BE2C (cell line): ENCODE measurements at regions not wholly inside any gene's neighbourhood (a gene's known extent, or its start where the extent isn't known, plus 50 kb on each side); places are given as distances from the start of the nearest gene placed in this dataset.

ENCODE experiments used
- DNase-seq: peaks from one replicate; pipeline ENCODE4 v3.0.0-alpha.2; 2020
- H3K27me3 ChIP-seq: fragments of 250-450 bp; sonication (Bioruptor Pico); 2 replicates; pipeline ENCODE4 v1.5.1; 2020; ENCODE audit warnings: mild to moderate bottlenecking
- H3K36me3 ChIP-seq: fragments of 250-450 bp; sonication (Bioruptor Pico); 2 replicates; pipeline ENCODE4 v1.5.1; 2020; ENCODE audit warnings: mild to moderate bottlenecking
- H3K4me1 ChIP-seq: fragments of 250-450 bp; sonication (Bioruptor Pico); 2 replicates; pipeline ENCODE4 v1.5.1; 2020
- H3K4me3 ChIP-seq: 2 replicates; pipeline ENCODE4 v1.5.1; 2011; ENCODE audit warnings: low read depth, low read length
- H3K9me3 ChIP-seq: fragments of 250-450 bp; sonication (Bioruptor Pico); 2 replicates; pipeline ENCODE4 v1.5.1; 2020
- CTCF ChIP-seq: IDR thresholded peaks from 2 replicates; pipeline ENCODE4 v1.5.1; 2012; ENCODE audit warnings: mild to moderate bottlenecking, low read depth, low read length

- no peak overlapping the region for H3K4me3 ChIP-seq
- H3K9me3 ChIP-seq = no peaks in the 10 kb centered on the region
- DNase-seq = no peak
- H3K36me3 ChIP-seq = no peaks in the 10 kb centered on the region
- no peak for TF ChIP-seq CTCF
- H3K4me1 ChIP-seq = no peaks in the 10 kb centered on the region
- peaks cover 54% of the 10 kb centered on the region for H3K27me3 ChIP-seq
These were observed 57.3 kb downstream of the EVX1 start for GRCh38 chr7:27299861-27300260.

GRCh38 chr7:27300421-27300820 lies 57.8 kb downstream of the EVX1 start:
- no peak for TF ChIP-seq CTCF

GRCh38 chr7:27302590-27302989 lies 60.0 kb downstream of the EVX1 start:
- H3K9me3 ChIP-seq = no peaks in the 10 kb centered on the region
- H3K4me3 ChIP-seq = no peak overlapping the region
- TF ChIP-seq CTCF = no peak

More at GRCh38 chr7:27300421-27300820, 57.8 kb downstream of the EVX1 start:
- peaks cover 50% of the 10 kb centered on the region for H3K27me3 ChIP-seq
- no peak overlapping the region for H3K4me3 ChIP-seq
- no peak for DNase-seq
- no peaks in the 10 kb centered on the region for H3K9me3 ChIP-seq
- H3K36me3 ChIP-seq = no peaks in the 10 kb centered on the region
- H3K4me1 ChIP-seq = no peaks in the 10 kb centered on the region

GRCh38 chr7:27303026-27303425 lies 60.4 kb downstream of the EVX1 start:
- TF ChIP-seq CTCF = no peak
- no peak for DNase-seq
- Histone ChIP-seq H3K9me3 (no peaks in the 10 kb centered on the region), H3K27me3 (peaks cover 43% of the 10 kb centered on the region), H3K4me3 (no peak overlapping the region), H3K4me1 (no peaks in the 10 kb centered on the region), H3K36me3 (no peaks in the 10 kb centered on the region)

More at GRCh38 chr7:27302590-27302989, 60.0 kb downstream of the EVX1 start:
- Histone ChIP-seq H3K27me3 (peaks cover 47% of the 10 kb centered on the region), H3K36me3 (no peaks in the 10 kb centered on the region), H3K4me1 (no peaks in the 10 kb centered on the region)
- DNase-seq = no peak

- Histone ChIP-seq H3K27me3 (peaks cover 40% of the 10 kb centered on the region), H3K9me3 (no peaks in the 10 kb centered on the region), H3K4me3 (no peak overlapping the region), H3K4me1 (no peaks in the 10 kb centered on the region), H3K36me3 (no peaks in the 10 kb centered on the region)
- no peak for TF ChIP-seq CTCF
- DNase-seq = no peak
These were observed 63.3 kb downstream of the EVX1 start for GRCh38 chr7:27305854-27306253.

- TF ChIP-seq CTCF = no peak
- no peak overlapping the region for H3K4me3 ChIP-seq
- no peak for DNase-seq
- H3K4me1 ChIP-seq = no peaks in the 10 kb centered on the region
- H3K27me3 ChIP-seq = peaks cover 81% of the 10 kb centered on the region
- no peaks in the 10 kb centered on the region for H3K36me3 ChIP-seq
- no peaks in the 10 kb centered on the region for H3K9me3 ChIP-seq
These were observed 70.2 kb downstream of the EVX1 start for GRCh38 chr7:27312820-27313219.
